ENCODE measurements at regions not wholly inside any gene's neighbourhood (a gene's known extent, or its start where the extent isn't known, plus 50 kb on each side); places are given as distances from the start of the nearest gene placed in this dataset.
"Not testable (repeated sequence)": the region's sequence is repeated elsewhere in the genome, so short reads cannot be mapped to it uniquely, and the experiment has no call there.

DNA sequence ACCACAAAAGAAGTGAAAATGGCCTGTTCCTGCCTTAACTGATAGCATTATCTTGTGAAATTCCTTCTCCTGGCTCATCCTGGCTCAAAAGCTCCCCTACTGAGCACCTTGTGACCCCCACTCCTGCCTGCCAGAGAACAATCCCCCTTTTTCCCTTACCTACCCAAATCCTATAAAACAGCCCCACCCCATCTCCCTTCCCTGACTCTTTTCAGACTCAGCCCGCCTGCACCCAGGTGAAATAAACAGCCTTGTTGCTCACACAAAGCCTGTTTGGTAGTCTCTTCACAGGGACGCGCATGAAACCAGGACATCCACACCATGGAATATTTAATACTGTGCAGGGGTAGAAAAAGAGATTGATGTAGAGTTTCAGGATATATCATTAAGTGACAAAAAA lies 1677.0 kb downstream of the C4orf33 start:
- not testable (repeated sequence) for DNase-seq (ENCODE audit: low read depth)

GRCh38 chr4:130808492-130808891 lies 1712.5 kb downstream of the C4orf33 start:
- no peak for DNase-seq (ENCODE audit: low read depth)

DNA sequence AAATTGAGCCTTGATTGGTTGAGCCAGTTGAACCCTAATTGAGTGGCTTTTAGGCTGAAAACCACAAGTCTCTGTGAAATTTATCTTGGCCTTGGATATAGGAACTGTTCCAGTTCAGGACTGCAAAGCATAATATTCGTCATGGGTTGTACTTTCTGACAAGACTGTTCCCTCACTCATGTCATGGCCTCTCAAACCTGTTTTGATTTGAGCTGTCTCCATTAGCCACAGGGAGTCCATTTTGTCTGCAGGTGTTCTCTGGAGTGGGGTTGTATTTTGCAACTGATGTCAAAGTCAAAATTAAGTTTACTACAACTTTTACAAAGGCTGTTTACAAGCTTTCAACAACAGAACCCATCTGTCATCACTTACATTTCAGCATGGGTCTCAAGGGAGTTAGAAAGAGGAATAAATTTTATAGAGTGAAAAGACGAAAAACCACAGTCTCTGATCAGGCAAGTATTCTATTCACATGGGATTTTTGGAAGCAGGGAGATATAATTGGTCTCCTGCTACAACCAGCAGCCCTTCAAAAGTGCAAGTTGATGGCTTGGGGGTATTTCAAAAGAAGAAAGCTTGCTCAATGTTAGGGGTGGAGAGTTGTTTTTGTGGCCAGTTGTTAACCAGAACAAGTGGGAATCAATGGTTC lies 1716.3 kb downstream of the C4orf33 start:
- no peak for DNase-seq (ENCODE audit: low read depth)

- DNase-seq (ENCODE audit: low read depth), result no peak
These were observed 1718.9 kb downstream of the C4orf33 start for GRCh38 chr4:130814896-130815295.

GRCh38 chr4:130820448-130820847 lies 1724.5 kb downstream of the C4orf33 start:
- DNase-seq (ENCODE audit: low read depth), result no peak

GRCh38 chr4:130825284-130825683 lies 1729.3 kb downstream of the C4orf33 start:
- DNase-seq (ENCODE audit: low read depth), result no peak

GRCh38 chr4:130850019-130850524 lies 1754.1 kb downstream of the C4orf33 start:
- no peak for DNase-seq (ENCODE audit: low read depth)

GRCh38 chr4:130851107-130851506 lies 1755.2 kb downstream of the C4orf33 start:
- DNase-seq (ENCODE audit: low read depth), result no peak

DNA sequence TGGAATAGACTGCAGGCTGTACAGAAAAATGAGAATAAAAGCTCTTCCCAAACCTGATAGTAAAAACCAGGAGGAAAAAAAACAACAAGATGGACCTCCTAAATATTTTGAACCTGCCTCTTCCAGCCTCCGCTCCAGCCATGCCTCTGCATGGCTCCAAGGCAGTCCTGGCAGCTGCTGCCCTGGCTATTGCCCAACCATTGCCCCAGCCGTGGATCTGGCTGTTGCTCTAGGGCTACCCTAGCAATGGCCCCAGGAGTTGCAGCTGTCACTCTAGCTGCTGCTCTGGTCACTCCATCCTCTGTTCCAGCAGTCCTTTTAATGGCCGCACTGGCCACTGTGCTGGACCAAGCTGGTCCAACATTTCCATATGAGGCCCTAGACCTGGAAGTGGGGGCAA lies 1756.0 kb downstream of the C4orf33 start:
- DNase-seq (ENCODE audit: low read depth), result no peak

- DNase-seq (ENCODE audit: low read depth), result no peak
These were observed 1759.6 kb downstream of the C4orf33 start for GRCh38 chr4:130855533-130855932.

GRCh38 chr4:130859991-130860390 lies 1764.0 kb downstream of the C4orf33 start:
- no peak for DNase-seq (ENCODE audit: low read depth)

DNA sequence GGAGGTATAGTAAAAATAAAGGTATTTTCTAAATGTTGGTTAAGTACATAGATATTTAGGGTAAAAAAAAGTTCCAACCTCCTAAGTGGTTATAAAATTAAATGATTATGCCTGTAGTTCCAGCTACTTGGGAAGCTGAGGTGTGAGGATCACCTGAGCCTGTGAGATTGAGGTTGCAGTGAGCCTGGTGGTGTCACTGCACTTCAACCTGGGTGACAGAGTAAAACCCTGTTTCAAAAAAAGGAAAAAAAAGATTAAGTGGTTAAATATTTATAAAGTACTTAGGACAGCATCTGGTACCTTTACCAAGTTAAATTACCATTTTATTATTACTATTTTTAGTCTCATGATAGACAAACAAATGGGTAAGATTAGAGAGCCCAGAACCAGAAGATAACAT lies 1801.0 kb downstream of the C4orf33 start:
- no peak for DNase-seq (ENCODE audit: low read depth)

- no peak for DNase-seq (ENCODE audit: low read depth)
These were observed 1805.4 kb downstream of the C4orf33 start for GRCh38 chr4:130901321-130901720.

DNA sequence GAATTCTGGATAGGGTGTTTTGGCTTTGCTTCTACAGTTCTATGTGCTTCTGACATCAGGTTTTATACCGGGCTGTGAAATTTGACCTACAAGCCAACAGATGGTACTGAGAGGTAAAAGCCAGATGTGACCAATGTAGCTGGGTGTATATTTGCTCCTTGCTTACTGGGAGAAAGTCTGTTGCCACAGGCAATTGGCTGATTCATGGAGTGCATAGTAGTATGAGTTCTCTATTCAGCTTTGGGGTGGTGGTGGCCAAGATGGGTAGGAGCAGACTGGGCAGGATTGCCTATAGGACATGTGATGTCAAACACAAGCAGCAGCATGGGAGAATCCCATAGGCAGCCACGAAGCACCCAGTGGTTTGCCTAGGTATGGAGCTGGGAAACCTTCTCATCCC lies 1827.0 kb downstream of the C4orf33 start:
- DNase-seq (ENCODE audit: low read depth), result no peak

DNA sequence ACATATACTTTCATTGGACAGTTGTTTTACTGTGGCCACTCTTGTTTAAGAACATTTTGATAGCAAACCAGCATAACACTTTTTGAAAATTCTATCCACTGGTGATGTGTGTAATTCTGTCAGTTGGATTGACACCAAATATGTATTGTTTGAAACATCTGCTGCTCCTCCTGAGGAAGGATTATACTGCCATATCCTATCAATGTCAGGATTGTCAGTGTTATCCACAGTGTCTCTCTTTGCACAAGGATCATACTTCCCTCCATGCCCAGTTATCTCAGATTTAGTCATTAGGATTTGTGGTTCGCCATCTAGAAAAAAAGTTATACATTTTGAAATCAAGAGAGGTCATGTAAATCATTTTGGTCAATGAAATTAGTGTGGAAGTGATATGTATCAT lies 1859.6 kb downstream of the C4orf33 start:
- DNase-seq (ENCODE audit: low read depth), result no peak

GRCh38 chr4:130985371-130985770 lies 1889.4 kb downstream of the C4orf33 start:
- no peak for DNase-seq (ENCODE audit: low read depth)

- DNase-seq (ENCODE audit: low read depth), result no peak
These were observed 1900.0 kb downstream of the C4orf33 start for GRCh38 chr4:130995988-130996387.

GRCh38 chr4:131001371-131001770 lies 1905.4 kb downstream of the C4orf33 start:
- no peak for DNase-seq (ENCODE audit: low read depth)

GRCh38 chr4:131002132-131002531 lies 1906.2 kb downstream of the C4orf33 start:
- DNase-seq (ENCODE audit: low read depth), result no peak

DNA sequence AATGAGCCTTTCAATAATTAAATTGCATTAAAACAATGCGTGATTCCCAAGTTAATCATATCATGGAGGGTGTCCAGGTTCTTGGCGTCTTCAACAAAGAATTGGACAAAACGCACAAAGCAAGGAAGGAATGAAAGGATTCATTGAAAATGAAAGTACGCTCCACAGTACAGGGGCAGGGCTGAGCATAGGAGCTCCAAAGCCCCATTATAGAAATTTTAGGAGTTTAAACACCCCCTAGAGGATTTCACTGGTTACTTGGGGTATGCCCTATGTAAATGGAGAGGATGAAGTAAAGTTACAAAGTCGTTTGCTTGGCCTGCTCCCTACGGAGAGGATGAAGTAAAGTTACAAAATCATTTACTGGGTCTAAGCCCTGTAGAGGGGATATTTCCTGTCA lies 1910.4 kb downstream of the C4orf33 start:
- DNase-seq (ENCODE audit: low read depth), result no peak

DNA sequence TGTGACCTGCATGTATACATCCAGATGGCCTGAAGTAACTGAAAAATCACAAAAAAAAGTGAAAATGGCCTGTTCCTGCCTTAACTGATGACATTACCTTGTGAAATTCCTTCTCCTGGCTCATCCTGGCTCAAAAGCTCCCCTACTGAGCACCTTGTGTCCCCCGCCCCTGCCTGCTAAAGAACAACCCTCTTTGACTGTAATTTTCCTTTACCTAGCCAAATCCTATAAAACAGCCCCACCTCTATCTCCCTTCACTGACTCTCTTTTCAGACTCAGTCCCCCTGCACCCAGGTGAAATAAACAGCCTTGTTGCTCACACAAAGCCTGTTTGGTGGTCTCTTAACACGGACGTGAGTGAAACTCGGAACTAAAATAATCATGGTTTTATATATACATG lies 1916.0 kb downstream of the C4orf33 start:
- DNase-seq (ENCODE audit: low read depth), result not testable (repeated sequence)

GRCh38 chr4:131013226-131013625 lies 1917.3 kb downstream of the C4orf33 start:
- no peak for DNase-seq (ENCODE audit: low read depth)

- DNase-seq (ENCODE audit: low read depth), result no peak
These were observed 1930.8 kb downstream of the C4orf33 start for GRCh38 chr4:131026771-131027170.

GRCh38 chr4:131044368-131044767 lies 1948.4 kb downstream of the C4orf33 start:
- DNase-seq (ENCODE audit: low read depth), result no peak

Measured in GM04503 (cell line).